Liver (tissue), 7 donors: ENCODE measurements at regions not wholly inside any gene's neighbourhood (a gene's known extent, or its start where the extent isn't known, plus 50 kb on each side); places are given as distances from the start of the nearest gene placed in this dataset.

Experiments
- DNase-seq: peaks from one replicate; pipeline ENCODE4 v3.0.0-alpha.2; 2017; ENCODE audit warnings: low spot score
- H3K27ac ChIP-seq, 2 donors: one replicate each; pipeline ENCODE4 v1.7.0; 2013; ENCODE audit warnings: inconsistent platforms in 2 of 2, low read length in 2 of 2, control low read depth in 1 of 2, low read depth in 1 of 2, mild to moderate bottlenecking in 1 of 2
- H3K27me3 ChIP-seq, 4 donors: one replicate each; pipeline versions ENCODE4 v1.6.1 to v1.7.0; 2013; ENCODE audit warnings: low read length in 3 of 4, inconsistent platforms in 1 of 4, mild to moderate bottlenecking in 1 of 4, moderate library complexity in 1 of 4; ENCODE audit not compliant: control insufficient read depth in 4 of 4, insufficient read depth in 4 of 4
- H3K36me3 ChIP-seq, 4 donors: one replicate each; pipeline versions ENCODE4 v1.6.1 to v1.7.0; 2013; ENCODE audit warnings: low read length in 3 of 4, mild to moderate bottlenecking in 3 of 4, low read depth in 1 of 4, moderate library complexity in 1 of 4; ENCODE audit not compliant: control insufficient read depth in 4 of 4, insufficient read depth in 3 of 4
- H3K4me1 ChIP-seq, 4 donors: one replicate each; pipeline versions ENCODE4 v1.6.1 to v1.7.0; 2013; ENCODE audit warnings: low read length in 3 of 4, mild to moderate bottlenecking in 3 of 4, moderate library complexity in 1 of 4; ENCODE audit not compliant: control insufficient read depth in 4 of 4, insufficient read depth in 4 of 4
- H3K4me3 ChIP-seq, 3 donors: one replicate each; pipeline versions ENCODE4 v1.6.1 to v1.7.0; 2013; ENCODE audit warnings: low read length in 3 of 3, control low read depth in 1 of 3, low read depth in 1 of 3, mild to moderate bottlenecking in 1 of 3
- H3K9ac ChIP-seq, 2 donors: one replicate each; pipeline ENCODE4 v1.7.0; 2013; ENCODE audit warnings: low read length in 2 of 2, mild to moderate bottlenecking in 2 of 2, moderate library complexity in 2 of 2, control low read depth in 1 of 2, low read depth in 1 of 2
- H3K9me3 ChIP-seq, 4 donors: one replicate each; pipeline versions ENCODE4 v1.6.1 to v1.7.0; 2013; ENCODE audit warnings: low read length in 3 of 4; ENCODE audit not compliant: control insufficient read depth in 4 of 4
- EGR1 ChIP-seq, 2 donors: IDR thresholded peaks; 2 replicates each; pipeline ENCODE4 v1.6.1; 2016 to 2018; ENCODE audit warnings: antibody characterized with exemption in 2 of 2, low read depth in 2 of 2
- FOXA2 ChIP-seq: IDR thresholded peaks from 2 replicates; pipeline ENCODE4 v1.6.1; 2016; ENCODE audit warnings: antibody characterized with exemption
- GABPA ChIP-seq, 2 donors: IDR thresholded peaks in 1 of 2; conservative IDR thresholded peaks in 1 of 2; 2 replicates each; pipeline ENCODE4 v1.6.1; 2016; ENCODE audit warnings: antibody characterized with exemption in 2 of 2, mild to moderate bottlenecking in 1 of 2, moderate library complexity in 1 of 2
- HNF4A ChIP-seq, 2 donors: conservative IDR thresholded peaks; 2 replicates each; pipeline ENCODE4 v1.6.1; 2016; ENCODE audit warnings: antibody characterized with exemption in 2 of 2, mild to moderate bottlenecking in 2 of 2
- HNF4G ChIP-seq: IDR thresholded peaks from 2 replicates; pipeline ENCODE4 v1.6.1; 2016; ENCODE audit warnings: antibody characterized with exemption
- JUND ChIP-seq, 2 donors: IDR thresholded peaks; 2 replicates each; pipeline ENCODE4 v1.6.1; 2016; ENCODE audit warnings: antibody characterized with exemption in 2 of 2
- RAD21 ChIP-seq, 2 donors: IDR thresholded peaks; 2 replicates each; pipeline ENCODE4 v1.6.1; 2016; ENCODE audit warnings: antibody characterized with exemption in 2 of 2, mild to moderate bottlenecking in 2 of 2
- SP1 ChIP-seq: IDR thresholded peaks from 2 replicates; pipeline ENCODE4 v1.6.1; 2018; ENCODE audit warnings: antibody characterized with exemption, mild to moderate bottlenecking
- YY1 ChIP-seq: IDR thresholded peaks from 2 replicates; pipeline ENCODE4 v1.6.1; 2016; ENCODE audit warnings: antibody characterized with exemption, mild to moderate bottlenecking
- WGBS: extraction: QIAGEN DNeasy Blood & Tissue Kit; methylation state at CpG from one replicate; pipeline ENCODE4 v1.1.7; 2013; 5-methylcytosine and 5-hydroxymethylcytosine counted together
- TF ChIP-seq, protein P1 (sequence below): IDR thresholded peaks from 2 replicates; pipeline ENCODE4 v1.6.1; 2016; ENCODE audit warnings: antibody characterized with exemption
- TF ChIP-seq, protein P2 (sequence below): IDR thresholded peaks from 2 replicates; pipeline ENCODE4 v1.6.1; 2016; ENCODE audit warnings: antibody characterized with exemption
- TF ChIP-seq, protein P3 (sequence below): IDR thresholded peaks from 2 replicates; pipeline ENCODE4 v1.6.1; 2016; ENCODE audit warnings: antibody characterized with exemption, mild to moderate bottlenecking
- donor health status: healthy.
- donor health status: healthy.
- donor health status: healthy.
- donor health status: healthy.

DNA sequence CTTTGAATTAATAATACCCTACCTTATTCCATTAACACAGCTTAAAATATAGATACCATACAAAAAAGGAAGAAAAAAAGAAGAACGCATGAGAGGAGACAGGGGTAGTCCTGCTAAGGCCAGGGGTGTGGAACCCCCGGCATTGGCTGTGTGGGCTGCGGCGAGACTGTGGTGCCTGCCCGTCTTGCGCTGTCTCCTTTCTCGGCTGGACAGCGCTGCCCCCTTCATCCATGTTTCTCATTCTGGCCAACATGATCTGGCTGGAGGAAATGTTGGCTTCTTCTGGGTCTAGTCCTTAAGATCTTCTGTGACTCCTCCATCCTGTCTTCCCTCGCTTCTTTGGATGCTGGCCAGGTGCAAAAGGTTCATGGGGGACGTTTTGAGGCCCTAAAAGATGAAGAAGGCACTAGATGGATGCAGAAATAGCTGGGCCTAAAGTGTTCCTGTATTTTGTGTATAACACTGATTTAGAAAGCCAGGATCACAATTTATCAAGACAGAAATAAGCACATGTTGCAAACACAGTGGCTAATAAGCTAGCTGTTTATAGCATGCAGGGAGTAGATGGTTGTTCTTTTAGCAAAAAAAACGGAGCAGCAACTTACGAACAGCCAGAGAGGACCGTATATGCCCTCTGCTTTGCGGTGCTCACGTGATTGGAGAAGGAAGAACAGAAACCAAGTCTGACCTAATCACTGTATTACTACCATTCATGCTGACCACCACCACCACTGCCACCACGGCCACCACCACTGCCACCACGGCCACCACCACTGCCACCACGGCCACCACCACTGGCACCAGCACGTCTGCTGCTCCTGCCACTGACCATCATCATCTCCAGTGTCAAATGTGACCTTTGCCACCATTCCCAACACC lies 71.7 kb upstream of the ASB18 start (continued):
- TF ChIP-seq, protein P1, sequence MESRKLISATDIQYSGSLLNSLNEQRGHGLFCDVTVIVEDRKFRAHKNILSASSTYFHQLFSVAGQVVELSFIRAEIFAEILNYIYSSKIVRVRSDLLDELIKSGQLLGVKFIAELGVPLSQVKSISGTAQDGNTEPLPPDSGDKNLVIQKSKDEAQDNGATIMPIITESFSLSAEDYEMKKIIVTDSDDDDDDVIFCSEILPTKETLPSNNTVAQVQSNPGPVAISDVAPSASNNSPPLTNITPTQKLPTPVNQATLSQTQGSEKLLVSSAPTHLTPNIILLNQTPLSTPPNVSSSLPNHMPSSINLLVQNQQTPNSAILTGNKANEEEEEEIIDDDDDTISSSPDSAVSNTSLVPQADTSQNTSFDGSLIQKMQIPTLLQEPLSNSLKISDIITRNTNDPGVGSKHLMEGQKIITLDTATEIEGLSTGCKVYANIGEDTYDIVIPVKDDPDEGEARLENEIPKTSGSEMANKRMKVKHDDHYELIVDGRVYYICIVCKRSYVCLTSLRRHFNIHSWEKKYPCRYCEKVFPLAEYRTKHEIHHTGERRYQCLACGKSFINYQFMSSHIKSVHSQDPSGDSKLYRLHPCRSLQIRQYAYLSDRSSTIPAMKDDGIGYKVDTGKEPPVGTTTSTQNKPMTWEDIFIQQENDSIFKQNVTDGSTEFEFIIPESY = no peak

DNA sequence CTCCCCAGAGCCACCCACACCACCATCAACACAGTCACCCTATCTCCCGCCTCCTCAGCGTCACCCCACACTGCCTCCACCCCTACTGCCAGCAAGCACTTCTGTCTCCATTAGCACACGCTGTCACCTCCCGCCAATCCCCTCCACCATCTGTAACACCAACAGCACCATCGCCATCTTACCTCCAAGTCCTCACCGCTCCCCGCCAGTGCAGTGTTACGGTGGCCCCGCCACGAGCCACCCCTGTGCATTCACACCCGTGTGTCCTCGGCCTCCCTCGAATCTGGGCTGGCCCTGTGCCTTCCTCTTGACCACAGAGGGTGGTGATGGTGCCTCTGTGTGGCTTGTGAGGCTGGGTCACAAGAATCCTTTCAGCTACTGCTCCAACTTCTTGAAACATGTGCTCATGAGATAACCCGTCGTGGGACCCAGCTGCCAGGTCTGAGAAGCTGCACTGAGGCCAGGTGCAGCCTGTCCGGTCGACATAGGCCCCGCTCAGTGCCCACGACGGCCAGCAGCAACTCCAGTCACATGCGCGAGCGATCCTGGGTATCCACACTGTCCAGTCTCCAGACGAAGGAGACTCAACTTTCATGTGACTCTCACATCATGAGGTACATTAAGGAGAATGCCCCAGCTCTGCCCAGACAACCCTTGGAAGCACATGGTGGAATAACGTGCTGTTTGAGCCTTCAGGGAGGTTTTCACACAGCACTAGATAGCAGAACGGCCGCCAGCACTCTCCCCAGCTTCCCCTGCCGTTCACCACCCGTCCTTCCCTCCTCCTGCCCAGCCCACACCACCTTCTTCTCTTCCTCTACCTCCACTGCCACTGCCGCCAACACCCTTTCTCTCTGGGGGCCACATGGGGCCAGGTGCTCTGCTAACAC lies 72.6 kb upstream of the ASB18 start:
- Histone ChIP-seq H3K36me3 (no peaks in the 10 kb centered on the region), H3K9me3 (no peaks in the 10 kb centered on the region), H3K9ac (no peak overlapping the region), H3K27ac (no peak overlapping the region), H3K4me3 (no peak overlapping the region), H3K4me1 (peaks cover 1 to 10% (median 6%) of the 10 kb centered on the region in 4 donors), H3K27me3 (no peaks in the 10 kb centered on the region)
- TF ChIP-seq FOXA2 (no peak), SP1 (no peak), YY1 (no peak), GABPA (IDR thresholded peaks at IDR 0.05 in 1 of 2, conservative IDR thresholded peaks at IDR 0.05 in 1 of 2) (no peak)
- TF ChIP-seq, protein P2, sequence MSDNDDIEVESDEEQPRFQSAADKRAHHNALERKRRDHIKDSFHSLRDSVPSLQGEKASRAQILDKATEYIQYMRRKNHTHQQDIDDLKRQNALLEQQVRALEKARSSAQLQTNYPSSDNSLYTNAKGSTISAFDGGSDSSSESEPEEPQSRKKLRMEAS = no peak
- TF ChIP-seq, protein P3, sequence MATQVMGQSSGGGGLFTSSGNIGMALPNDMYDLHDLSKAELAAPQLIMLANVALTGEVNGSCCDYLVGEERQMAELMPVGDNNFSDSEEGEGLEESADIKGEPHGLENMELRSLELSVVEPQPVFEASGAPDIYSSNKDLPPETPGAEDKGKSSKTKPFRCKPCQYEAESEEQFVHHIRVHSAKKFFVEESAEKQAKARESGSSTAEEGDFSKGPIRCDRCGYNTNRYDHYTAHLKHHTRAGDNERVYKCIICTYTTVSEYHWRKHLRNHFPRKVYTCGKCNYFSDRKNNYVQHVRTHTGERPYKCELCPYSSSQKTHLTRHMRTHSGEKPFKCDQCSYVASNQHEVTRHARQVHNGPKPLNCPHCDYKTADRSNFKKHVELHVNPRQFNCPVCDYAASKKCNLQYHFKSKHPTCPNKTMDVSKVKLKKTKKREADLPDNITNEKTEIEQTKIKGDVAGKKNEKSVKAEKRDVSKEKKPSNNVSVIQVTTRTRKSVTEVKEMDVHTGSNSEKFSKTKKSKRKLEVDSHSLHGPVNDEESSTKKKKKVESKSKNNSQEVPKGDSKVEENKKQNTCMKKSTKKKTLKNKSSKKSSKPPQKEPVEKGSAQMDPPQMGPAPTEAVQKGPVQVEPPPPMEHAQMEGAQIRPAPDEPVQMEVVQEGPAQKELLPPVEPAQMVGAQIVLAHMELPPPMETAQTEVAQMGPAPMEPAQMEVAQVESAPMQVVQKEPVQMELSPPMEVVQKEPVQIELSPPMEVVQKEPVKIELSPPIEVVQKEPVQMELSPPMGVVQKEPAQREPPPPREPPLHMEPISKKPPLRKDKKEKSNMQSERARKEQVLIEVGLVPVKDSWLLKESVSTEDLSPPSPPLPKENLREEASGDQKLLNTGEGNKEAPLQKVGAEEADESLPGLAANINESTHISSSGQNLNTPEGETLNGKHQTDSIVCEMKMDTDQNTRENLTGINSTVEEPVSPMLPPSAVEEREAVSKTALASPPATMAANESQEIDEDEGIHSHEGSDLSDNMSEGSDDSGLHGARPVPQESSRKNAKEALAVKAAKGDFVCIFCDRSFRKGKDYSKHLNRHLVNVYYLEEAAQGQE = no peak
- no peak for DNase-seq
- WGBS = 94% methylated on average over 30 of the region's 30 CpGs

DNA sequence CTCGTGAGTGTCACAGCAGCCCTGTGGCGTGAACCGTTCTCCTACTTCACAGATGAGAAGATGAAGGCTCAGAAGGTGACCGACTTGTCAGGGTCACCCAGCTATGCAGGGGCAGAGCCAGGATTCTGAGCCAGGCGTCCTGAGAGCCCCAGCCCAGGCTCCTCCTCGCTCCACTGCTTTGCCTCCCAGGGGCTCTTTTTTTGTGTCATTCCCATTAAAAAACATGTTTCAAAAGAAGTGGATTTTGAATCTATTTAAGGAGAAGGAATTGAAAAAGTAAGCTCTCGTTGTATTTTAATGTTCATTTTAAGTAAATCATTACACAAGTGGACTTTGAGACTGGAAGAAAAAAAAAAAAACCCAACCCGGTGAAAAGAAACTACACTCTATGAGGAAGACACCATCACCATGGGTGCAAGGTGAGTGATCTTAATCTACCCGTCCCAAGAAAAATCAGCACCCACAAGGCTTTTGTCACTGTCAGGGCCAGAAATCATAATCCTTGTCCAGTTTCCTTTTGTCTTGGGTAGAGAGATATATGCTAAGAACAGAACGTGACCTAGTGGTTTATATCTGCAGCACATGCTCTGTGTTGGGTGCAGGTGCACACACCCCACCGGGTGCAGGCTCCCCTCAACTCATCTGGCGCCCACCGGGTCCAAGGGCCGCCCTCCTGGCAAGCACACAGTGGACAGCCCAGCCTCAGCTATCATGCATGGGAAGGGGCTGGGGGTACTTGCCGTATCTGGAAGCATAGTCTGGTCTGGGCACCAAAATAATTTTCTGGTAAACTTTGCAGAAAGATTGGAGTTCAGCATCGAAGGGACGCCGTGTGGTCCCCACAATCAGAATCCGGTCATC lies 73.5 kb upstream of the ASB18 start:
- DNase-seq = no peak
- Histone ChIP-seq H3K36me3 (no peaks in the 10 kb centered on the region), H3K9ac (no peak overlapping the region), H3K4me1 (peaks cover 1 to 10% (median 6%) of the 10 kb centered on the region in 4 donors), H3K27me3 (no peaks in the 10 kb centered on the region), H3K27ac (no peak overlapping the region), H3K9me3 (no peaks in the 10 kb centered on the region), H3K4me3 (no peak overlapping the region)
- TF ChIP-seq FOXA2 (no peak), RAD21 (IDR thresholded peaks at IDR 0.05) (no peak), YY1 (no peak), JUND (IDR thresholded peaks at IDR 0.05) (no peak), HNF4A (conservative IDR thresholded peaks at IDR 0.05) (peak; percentile 53 to 75), HNF4G (no peak), EGR1 (IDR thresholded peaks at IDR 0.05; ENCODE audit: low read depth in 2 of 2) (no peak)
- TF ChIP-seq, protein P1 = no peak
- WGBS = 74% methylated on average over 19 of the region's 19 CpGs
